H1 (cell line): ENCODE measurements at regions not wholly inside any gene's neighbourhood (a gene's known extent, or its start where the extent isn't known, plus 50 kb on each side); places are given as distances from the start of the nearest gene placed in this dataset.

ENCODE experiments used
- CTCF ChIA-PET: fragments of 300-600 bp; sonication (Branson Sonifier 250); formaldehyde crosslinking; loops from one replicate; lab custom pipeline; 2021; ENCODE audit not compliant: partially characterized antibody; lab: Charles Lee
- POLR2A ChIA-PET: fragments of 300-600 bp; sonication (Branson Sonifier 250); formaldehyde crosslinking; loops from one replicate; lab custom pipeline; 2021; ENCODE audit warnings: inconsistent platforms; ENCODE audit not compliant: partially characterized antibody; lab: Charles Lee
- DNase-seq, 2 experiments: peaks; one replicate each; pipeline versions ENCODE4 v3.0.0 to v3.0.0-alpha.2; 2010 to 2022; ENCODE audit warnings: low spot score in 2 of 2, low read depth in 1 of 2, mixed read lengths in 1 of 2
- FAIRE-seq: peaks from 2 replicates; lab custom pipeline; 2011; peaks lifted over from hg19 to GRCh38; lab: Jason Lieb, UNC
- H2AFZ ChIP-seq: 2 replicates; pipeline ENCODE4 v1.8.1; 2012; ENCODE audit warnings: low read length, inconsistent platforms
- H2AK5ac ChIP-seq: 2 replicates; pipeline ENCODE4 v1.6.1; 2013; ENCODE audit warnings: low read depth, low read length
- H2BK120ac ChIP-seq: replicated peaks from 2 replicates; pipeline ENCODE3; 2013; ENCODE audit warnings: low read depth, low read length, inconsistent platforms
- H2BK12ac ChIP-seq: 2 replicates; pipeline ENCODE4 v1.6.1; 2013; ENCODE audit warnings: low read depth, low read length
- H2BK15ac ChIP-seq: 2 replicates; pipeline ENCODE4 v1.6.1; 2013; ENCODE audit warnings: low read length
- H2BK20ac ChIP-seq: 2 replicates; pipeline ENCODE4 v1.6.1; 2013; ENCODE audit warnings: low read length
- H2BK5ac ChIP-seq: 2 replicates; pipeline ENCODE4 v1.6.1; 2013; ENCODE audit warnings: low read depth, low read length
- H3K14ac ChIP-seq: 2 replicates; pipeline ENCODE4 v1.6.1; 2013; ENCODE audit warnings: inconsistent platforms; ENCODE audit not compliant: insufficient read length
- H3K18ac ChIP-seq: 2 replicates; pipeline ENCODE4 v1.6.1; 2013; ENCODE audit warnings: low read length; ENCODE audit errors: extremely low read depth
- H3K23ac ChIP-seq: 2 replicates; pipeline ENCODE4 v1.6.1; 2013; ENCODE audit warnings: inconsistent platforms; ENCODE audit not compliant: insufficient read length
- H3K23me2 ChIP-seq: 2 replicates; pipeline ENCODE4 v1.6.1; 2013; ENCODE audit warnings: low read depth, low read length
- H3K27ac ChIP-seq: 2 replicates; pipeline ENCODE4 v1.6.1; 2011; ENCODE audit warnings: low read depth, low read length, inconsistent platforms
- H3K27me3 ChIP-seq, 4 experiments: replicated peaks in 1 of 4; 1 replicate in 1 of 4; 2 replicates in 3 of 4; pipeline versions ENCODE4 v1.6.1 to v1.8.1; 2011 to 2013; ENCODE audit warnings: low read length in 3 of 4, mild to moderate bottlenecking in 3 of 4, inconsistent platforms in 2 of 4, mixed read lengths in 2 of 4, moderate library complexity in 1 of 4; ENCODE audit not compliant: control insufficient read depth in 3 of 4, insufficient read depth in 3 of 4; ENCODE audit errors: extremely low read depth in 1 of 4
- H3K36me3 ChIP-seq, 4 experiments: 2 replicates each; pipeline versions ENCODE4 v1.6.1 to v1.8.1; 2011 to 2013; ENCODE audit warnings: mild to moderate bottlenecking in 4 of 4, low read length in 3 of 4, moderate library complexity in 2 of 4, control low read depth in 1 of 4, inconsistent platforms in 1 of 4; ENCODE audit not compliant: insufficient read depth in 4 of 4, control insufficient read depth in 2 of 4
- H3K4ac ChIP-seq: replicated peaks from 2 replicates; pipeline ENCODE3; 2013; ENCODE audit warnings: low read length, low read depth, mixed read lengths, inconsistent platforms; ENCODE audit not compliant: insufficient read length
- H3K4me1 ChIP-seq, 4 experiments: replicated peaks in 1 of 4; 1 replicate in 1 of 4; 2 replicates in 3 of 4; pipeline versions ENCODE4 v1.6.1 to v1.8.1; 2011 to 2013; ENCODE audit warnings: low read length in 3 of 4, inconsistent platforms in 2 of 4, mixed read lengths in 1 of 4; ENCODE audit not compliant: insufficient read depth in 4 of 4, control insufficient read depth in 3 of 4
- H3K4me2 ChIP-seq, 2 experiments: 2 replicates each; pipeline versions ENCODE4 v1.6.1 to v1.8.1; 2011 to 2013; ENCODE audit warnings: low read depth in 2 of 2, low read length in 2 of 2, control low read depth in 1 of 2, inconsistent platforms in 1 of 2, mild to moderate bottlenecking in 1 of 2; ENCODE audit not compliant: insufficient read depth in 1 of 2
- H3K4me3 ChIP-seq, 4 experiments: fragments of 200-600, 300-600 bp in 1 of 4; sonication (generic), shearing (Covaris generic), sonication (Bioruptor Twin) in 1 of 4; 2 replicates each; pipeline versions ENCODE4 v1.5.1 to v1.8.1; 2011 to 2016; ENCODE audit warnings: low read length in 4 of 4, low read depth in 3 of 4, control low read depth in 2 of 4, inconsistent platforms in 2 of 4, mild to moderate bottlenecking in 2 of 4, mixed read lengths in 1 of 4, moderate library complexity in 1 of 4; ENCODE audit not compliant: insufficient read depth in 2 of 4; ENCODE audit errors: extremely low read depth in 1 of 4
- H3K56ac ChIP-seq: replicated peaks from 2 replicates; pipeline ENCODE3; 2013; ENCODE audit warnings: low read depth, mild to moderate bottlenecking, mixed read lengths, low read length, inconsistent platforms; ENCODE audit not compliant: insufficient read length
- H3K79me1 ChIP-seq: 2 replicates; pipeline ENCODE4 v1.6.1; 2013; ENCODE audit warnings: low read depth, low read length, control low read depth
- H3K79me2 ChIP-seq, 2 experiments: 2 replicates each; pipeline versions ENCODE4 v1.6.1 to v1.8.1; 2012 to 2013; ENCODE audit warnings: low read length in 2 of 2, mild to moderate bottlenecking in 2 of 2, inconsistent platforms in 1 of 2; ENCODE audit not compliant: insufficient read depth in 2 of 2, control insufficient read depth in 1 of 2
- H3K9ac ChIP-seq, 4 experiments: replicated peaks in 1 of 4; 1 replicate in 1 of 4; 2 replicates in 3 of 4; pipeline versions ENCODE4 v1.6.1 to v1.8.1; 2011 to 2013; ENCODE audit warnings: low read depth in 3 of 4, low read length in 3 of 4, control low read depth in 2 of 4, mild to moderate bottlenecking in 2 of 4, moderate library complexity in 2 of 4, inconsistent platforms in 1 of 4; ENCODE audit errors: extremely low read depth in 1 of 4
- H3K9me3 ChIP-seq, 2 experiments: 2 replicates each; pipeline versions ENCODE4 v1.6.1 to v1.8.1; 2012 to 2013; ENCODE audit warnings: mild to moderate bottlenecking in 2 of 2, moderate library complexity in 2 of 2, control low read depth in 1 of 2, inconsistent platforms in 1 of 2, low read depth in 1 of 2, low read length in 1 of 2, mixed read lengths in 1 of 2; ENCODE audit not compliant: insufficient read depth in 2 of 2
- H4K20me1 ChIP-seq, 2 experiments: replicated peaks in 1 of 2; 2 replicates each; pipeline versions ENCODE3 to v1.8.1; 2011 to 2013; ENCODE audit warnings: inconsistent platforms in 2 of 2, low read length in 2 of 2, mild to moderate bottlenecking in 1 of 2; ENCODE audit not compliant: insufficient read depth in 2 of 2, control insufficient read depth in 1 of 2
- H4K5ac ChIP-seq: 2 replicates; pipeline ENCODE4 v1.6.1; 2013; ENCODE audit warnings: low read length, low read depth, mixed read lengths, inconsistent platforms; ENCODE audit not compliant: insufficient read length
- H4K8ac ChIP-seq: 2 replicates; pipeline ENCODE4 v1.8.0; 2013; ENCODE audit warnings: mild to moderate bottlenecking, moderate library complexity, low read length, inconsistent platforms; ENCODE audit not compliant: insufficient read depth; ENCODE audit errors: extremely low read depth
- H4K91ac ChIP-seq: replicated peaks from 2 replicates; pipeline ENCODE3; 2013; ENCODE audit warnings: low read length, mixed read lengths, inconsistent platforms; ENCODE audit not compliant: insufficient read length
- RAD21 ChIP-seq, 2 experiments: IDR thresholded peaks in 1 of 2; conservative IDR thresholded peaks in 1 of 2; 2 replicates each; pipeline ENCODE4 v1.6.1; 2011; ENCODE audit warnings: low read depth in 2 of 2, low read length in 2 of 2, improper control_type of control experiment in 1 of 2, inconsistent platforms in 1 of 2, mild to moderate bottlenecking in 1 of 2, moderate library complexity in 1 of 2
- TAF7 ChIP-seq: optimal IDR thresholded peaks from 2 replicates; pipeline ENCODE3; 2011; ENCODE audit warnings: low read depth, mild to moderate bottlenecking, inconsistent platforms, low read length, moderate library complexity, borderline replicate concordance
- WGBS, 2 experiments: shearing (Covaris generic) in 1 of 2; methylation state at CpG; one replicate each; pipeline versions ENCODE4 v1.1.6 to v1.1.7; 2013 to 2015; ENCODE audit warnings: low lambda C conversion rate in 2 of 2, mixed read lengths in 2 of 2, inconsistent platforms in 1 of 2, low coverage in 1 of 2, missing lambda C conversion rate in 1 of 2; ENCODE audit not compliant: insufficient replicate concordance in 2 of 2, insufficient coverage in 1 of 2, insufficient read length in 1 of 2; ENCODE audit errors: extremely low coverage in 1 of 2, missing lambda C conversion rate in 1 of 2; 5-methylcytosine and 5-hydroxymethylcytosine counted together
- TF ChIP-seq, protein P1 (sequence below), 3 experiments: IDR thresholded peaks; 1 replicate in 2 of 3; 2 replicates in 1 of 3; pipeline versions ENCODE4 v1.5.1 to v1.6.1; 2011; ENCODE audit warnings: low read length in 3 of 3, mild to moderate bottlenecking in 3 of 3, inconsistent platforms in 2 of 3, low read depth in 1 of 3, moderate library complexity in 1 of 3; ENCODE audit not compliant: insufficient read depth in 1 of 3; ENCODE audit errors: control extremely low read depth in 1 of 3

DNA sequence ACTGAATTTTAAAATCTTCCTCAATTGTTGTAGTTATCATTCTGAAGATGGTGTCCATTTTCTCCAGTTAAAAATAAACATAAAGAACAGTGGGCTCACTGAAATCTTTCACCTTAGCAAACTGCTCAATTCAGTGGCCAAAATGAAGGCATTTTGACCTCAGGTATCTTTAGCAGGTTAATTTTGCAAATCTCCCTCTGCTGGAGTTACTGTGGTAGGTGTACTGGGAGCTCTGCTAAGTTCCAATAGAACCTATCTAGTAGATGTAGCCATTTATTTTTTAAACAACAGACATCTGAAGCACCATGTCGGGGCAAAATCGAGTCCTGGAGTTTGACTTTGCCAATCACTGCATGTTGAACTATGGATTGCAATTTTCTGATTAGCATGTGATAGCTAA is 177.1 kb downstream of the IRS1 start:
- Histone ChIP-seq H3K79me1 (no peaks in the 10 kb centered on the region), H2BK5ac (no peak overlapping the region), H3K18ac (no peak overlapping the region), H3K23me2 (peaks cover 2% of the 10 kb centered on the region; the same call in 1 of the 2 replicates), H3K14ac (no peak overlapping the region), H3K27me3 (no peaks in the 10 kb centered on the region), H3K23ac (no peak overlapping the region), H3K9ac (no peak overlapping the region), H2BK15ac (no peak overlapping the region), H2AK5ac (no peak overlapping the region), H2BK20ac (no peak overlapping the region), H3K9me3 (no peaks in the 10 kb centered on the region), H4K20me1 (no peaks in the 10 kb centered on the region), H3K4me2 (no peak overlapping the region), H3K56ac (no peak overlapping the region), H3K36me3 (no peaks in the 10 kb centered on the region), H2AFZ (no peak overlapping the region), H3K79me2 (no peaks in the 10 kb centered on the region), H2BK12ac (no peak overlapping the region), H3K4ac (no peak overlapping the region), H3K27ac (no peak overlapping the region), H4K5ac (no peak overlapping the region), H3K4me3 (no peak overlapping the region), H4K91ac (no peak overlapping the region), H3K4me1 (no peaks in the 10 kb centered on the region), H2BK120ac (no peak overlapping the region), H4K8ac (no peak overlapping the region)
- DNase-seq: no peak
- TF ChIP-seq RAD21 (IDR thresholded peaks at IDR 0.05 in 1 of 2, conservative IDR thresholded peaks at IDR 0.05 in 1 of 2; ENCODE audit: low read depth in 2 of 2, low read length in 2 of 2) (peak; percentile 35 to 51), TAF7 (no peak)
- TF ChIP-seq, protein P1, sequence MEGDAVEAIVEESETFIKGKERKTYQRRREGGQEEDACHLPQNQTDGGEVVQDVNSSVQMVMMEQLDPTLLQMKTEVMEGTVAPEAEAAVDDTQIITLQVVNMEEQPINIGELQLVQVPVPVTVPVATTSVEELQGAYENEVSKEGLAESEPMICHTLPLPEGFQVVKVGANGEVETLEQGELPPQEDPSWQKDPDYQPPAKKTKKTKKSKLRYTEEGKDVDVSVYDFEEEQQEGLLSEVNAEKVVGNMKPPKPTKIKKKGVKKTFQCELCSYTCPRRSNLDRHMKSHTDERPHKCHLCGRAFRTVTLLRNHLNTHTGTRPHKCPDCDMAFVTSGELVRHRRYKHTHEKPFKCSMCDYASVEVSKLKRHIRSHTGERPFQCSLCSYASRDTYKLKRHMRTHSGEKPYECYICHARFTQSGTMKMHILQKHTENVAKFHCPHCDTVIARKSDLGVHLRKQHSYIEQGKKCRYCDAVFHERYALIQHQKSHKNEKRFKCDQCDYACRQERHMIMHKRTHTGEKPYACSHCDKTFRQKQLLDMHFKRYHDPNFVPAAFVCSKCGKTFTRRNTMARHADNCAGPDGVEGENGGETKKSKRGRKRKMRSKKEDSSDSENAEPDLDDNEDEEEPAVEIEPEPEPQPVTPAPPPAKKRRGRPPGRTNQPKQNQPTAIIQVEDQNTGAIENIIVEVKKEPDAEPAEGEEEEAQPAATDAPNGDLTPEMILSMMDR (IDR thresholded peaks at IDR 0.05; ENCODE audit: control extremely low read depth in 1 of 3, insufficient read depth in 1 of 3, low read depth in 1 of 3, low read length in 3 of 3): peak in 2 of 3 experiments; percentile 11 to 41; a peak in 2 of 4 replicates
- POLR2A ChIA-PET: no interaction called here
- CTCF ChIA-PET: interaction anchor here (1.2 kb wide), 3 partner anchors 9 to 407 kb away, joined by 3 to 4 read pairs (median 4); no protein-coding TSS in a partner anchor
- FAIRE-seq: no peak
- WGBS, 2 experiments: 90% methylated on average over 2 of the region's 2 CpGs; no CpG with 5 or more reads in 1 of the 2 experiments
